ENCODE measurements at regions not wholly inside any gene's neighbourhood (a gene's known extent, or its start where the extent isn't known, plus 50 kb on each side); places are given as distances from the start of the nearest gene placed in this dataset.

GRCh38 chrX:69307756-69308155, 142.5 kb upstream of the PJA1 start:
- ChIA-PET CTCF (no interaction called here), POLR2A (no interaction called here)
- DNase-seq (ENCODE audit: low read depth) = no peak
- no peaks in the 10 kb centered on the region for H3K27me3 ChIP-seq (ENCODE audit: control insufficient read depth, insufficient read depth, low read length)
- no peaks in the 10 kb centered on the region for H3K36me3 ChIP-seq (ENCODE audit: control insufficient read depth, insufficient read depth, low read length)
- no peak for TF ChIP-seq CTCF (IDR thresholded peaks at IDR 0.05; ENCODE audit: insufficient read depth, low read depth, low read length)
- no peak overlapping the region for H3K4me3 ChIP-seq (ENCODE audit: low read depth, low read length)

- no peak for TF ChIP-seq CTCF (IDR thresholded peaks at IDR 0.05; ENCODE audit: insufficient read depth, low read depth, low read length)
- H3K4me3 ChIP-seq (ENCODE audit: low read depth, low read length) = no peak overlapping the region
- POLR2A ChIA-PET = no interaction called here
- CTCF ChIA-PET = no interaction called here
- no peak for DNase-seq (ENCODE audit: low read depth)
- H3K36me3 ChIP-seq (ENCODE audit: control insufficient read depth, insufficient read depth, low read length) = no peaks in the 10 kb centered on the region
- no peaks in the 10 kb centered on the region for H3K27me3 ChIP-seq (ENCODE audit: control insufficient read depth, insufficient read depth, low read length)
Measured at GRCh38 chrX:69307029-69307428, 141.8 kb upstream of the PJA1 start.

- TF ChIP-seq CTCF (IDR thresholded peaks at IDR 0.05; ENCODE audit: insufficient read depth, low read depth, low read length) = no peak
- Histone ChIP-seq H3K36me3 (ENCODE audit: control insufficient read depth, insufficient read depth, low read length) (no peaks in the 10 kb centered on the region), H3K4me3 (ENCODE audit: low read depth, low read length) (no peak overlapping the region), H3K27me3 (ENCODE audit: control insufficient read depth, insufficient read depth, low read length) (no peaks in the 10 kb centered on the region)
- CTCF ChIA-PET = interaction anchor here (1.4 kb wide), 1 partner anchor 81 kb away, joined by 3 read pairs; no protein-coding TSS in a partner anchor
- POLR2A ChIA-PET = no interaction called here
- no peak for DNase-seq (ENCODE audit: low read depth)
Measured at GRCh38 chrX:69306063-69306404, 140.8 kb upstream of the PJA1 start.

- no peak for DNase-seq (ENCODE audit: low read depth)
- Histone ChIP-seq H3K27me3 (ENCODE audit: control insufficient read depth, insufficient read depth, low read length) (no peaks in the 10 kb centered on the region), H3K4me3 (ENCODE audit: low read depth, low read length) (no peak overlapping the region), H3K36me3 (ENCODE audit: control insufficient read depth, insufficient read depth, low read length) (no peaks in the 10 kb centered on the region)
- no peak for TF ChIP-seq CTCF (IDR thresholded peaks at IDR 0.05; ENCODE audit: insufficient read depth, low read depth, low read length)
- ChIA-PET POLR2A (no interaction called here), CTCF (interaction anchor here (1.4 kb wide), 1 partner anchor 81 kb away, joined by 3 read pairs; no protein-coding TSS in a partner anchor)
Measured at GRCh38 chrX:69305333-69306062, 140.2 kb upstream of the PJA1 start.

- TF ChIP-seq CTCF (IDR thresholded peaks at IDR 0.05; ENCODE audit: insufficient read depth, low read depth, low read length) = no peak
- H3K36me3 ChIP-seq (ENCODE audit: control insufficient read depth, insufficient read depth, low read length) = no peaks in the 10 kb centered on the region
- no peaks in the 10 kb centered on the region for H3K27me3 ChIP-seq (ENCODE audit: control insufficient read depth, insufficient read depth, low read length)
- H3K4me3 ChIP-seq (ENCODE audit: low read depth, low read length) = no peak overlapping the region
- DNase-seq (ENCODE audit: low read depth) = no peak
- ChIA-PET CTCF (no interaction called here), POLR2A (no interaction called here)
Measured at GRCh38 chrX:69303231-69303630, 138.0 kb upstream of the PJA1 start.

Measured in BJ (cell line).